ENCODE measurements at regions not wholly inside any gene's neighbourhood (a gene's known extent, or its start where the extent isn't known, plus 50 kb on each side); places are given as distances from the start of the nearest gene placed in this dataset.

DNA sequence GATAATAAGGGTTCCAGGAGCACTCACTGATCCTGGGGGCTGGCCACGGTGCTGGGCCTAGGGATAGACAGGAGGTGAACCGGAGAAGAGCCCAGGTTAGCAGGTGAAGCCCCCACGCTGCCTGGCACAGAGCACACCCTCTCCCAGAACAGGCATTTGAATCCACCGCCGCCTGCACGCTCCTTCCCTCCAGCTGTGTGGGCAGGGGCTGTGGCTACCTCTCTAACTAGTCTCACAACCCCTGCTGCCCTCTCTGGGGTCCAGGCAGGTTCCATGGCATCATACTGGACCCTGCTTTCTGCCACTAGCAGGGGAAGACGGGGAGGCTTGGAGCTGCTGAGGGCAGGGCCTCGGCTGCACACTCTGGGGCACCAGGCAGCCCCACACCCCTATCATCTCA is 358.0 kb downstream of the CTTN start:
- peaks cover 0 to 4% of the 10 kb centered on the region in 2 experiments; a peak in 1 of 4 replicates for H3K4me1 ChIP-seq (ENCODE audit: control insufficient read depth in 1 of 2, insufficient read depth in 2 of 2, low read length in 2 of 2)
- no TSS peak for BruUV-seq (replicated peaks)
- ATAC-seq, result no peak
- no peak overlapping the region for H3K4me2 ChIP-seq (ENCODE audit: low read length)
- POLR2A ChIA-PET, result no interaction called here
- CTCF ChIA-PET, result interaction anchor here (1.3 to 1.7 kb wide), 3 partner anchors 253 to 289 kb away, joined by 5 to 12 read pairs (median 8); no protein-coding TSS in a partner anchor
- H3K27ac ChIP-seq (ENCODE audit: low read depth, low read length), result no peak overlapping the region
- intact Hi-C loops (cut with micrococcal nuclease), result loop anchor here (10.0 kb wide), 1 partner anchor 192 kb away; no protein-coding TSS in a partner anchor
- no peak for TF ChIP-seq JUND (IDR thresholded peaks at IDR 0.05)
- TF ChIP-seq POLR2AphosphoS5 (IDR thresholded peaks at IDR 0.05; ENCODE audit: low read depth, low read length), result no peak
- no peak for TF ChIP-seq POLR2A (IDR thresholded peaks at IDR 0.05; ENCODE audit: borderline replicate concordance, extremely low read depth, insufficient read depth, insufficient read length)
- TF ChIP-seq SIN3A (IDR thresholded peaks at IDR 0.05; ENCODE audit: low read depth), result no peak
- TF ChIP-seq ZNF274 (IDR thresholded peaks at IDR 0.05; ENCODE audit: low read depth, low read length), result no peak
- TF ChIP-seq FOSL1 (IDR thresholded peaks at IDR 0.05; ENCODE audit: low read depth), result no peak
- no peak for TF ChIP-seq ELF1 (IDR thresholded peaks at IDR 0.05; ENCODE audit: borderline replicate concordance, low read depth)
- TF ChIP-seq EGR1 (IDR thresholded peaks at IDR 0.05; ENCODE audit: low read depth), result no peak
- TF ChIP-seq EZH2phosphoT487 (IDR thresholded peaks at IDR 0.05; ENCODE audit: borderline replicate concordance), result no peak
- no peak for TF ChIP-seq ZFX (IDR thresholded peaks at IDR 0.05)
- TF ChIP-seq YY1 (IDR thresholded peaks at IDR 0.05; ENCODE audit: extremely low read depth, insufficient replicate concordance, low read depth, low read length), result no peak
- TF ChIP-seq, protein P1, sequence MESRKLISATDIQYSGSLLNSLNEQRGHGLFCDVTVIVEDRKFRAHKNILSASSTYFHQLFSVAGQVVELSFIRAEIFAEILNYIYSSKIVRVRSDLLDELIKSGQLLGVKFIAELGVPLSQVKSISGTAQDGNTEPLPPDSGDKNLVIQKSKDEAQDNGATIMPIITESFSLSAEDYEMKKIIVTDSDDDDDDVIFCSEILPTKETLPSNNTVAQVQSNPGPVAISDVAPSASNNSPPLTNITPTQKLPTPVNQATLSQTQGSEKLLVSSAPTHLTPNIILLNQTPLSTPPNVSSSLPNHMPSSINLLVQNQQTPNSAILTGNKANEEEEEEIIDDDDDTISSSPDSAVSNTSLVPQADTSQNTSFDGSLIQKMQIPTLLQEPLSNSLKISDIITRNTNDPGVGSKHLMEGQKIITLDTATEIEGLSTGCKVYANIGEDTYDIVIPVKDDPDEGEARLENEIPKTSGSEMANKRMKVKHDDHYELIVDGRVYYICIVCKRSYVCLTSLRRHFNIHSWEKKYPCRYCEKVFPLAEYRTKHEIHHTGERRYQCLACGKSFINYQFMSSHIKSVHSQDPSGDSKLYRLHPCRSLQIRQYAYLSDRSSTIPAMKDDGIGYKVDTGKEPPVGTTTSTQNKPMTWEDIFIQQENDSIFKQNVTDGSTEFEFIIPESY (IDR thresholded peaks at IDR 0.05; ENCODE audit: extremely low read depth, insufficient replicate concordance, low read length), result no peak
- no peak for TF ChIP-seq TCF7L2 (IDR thresholded peaks at IDR 0.05; ENCODE audit: borderline replicate concordance, extremely low read depth, insufficient read depth, insufficient read length)
- no peak for TF ChIP-seq SRF (IDR thresholded peaks at IDR 0.05; ENCODE audit: low read depth)
- TF ChIP-seq CBX3 (IDR thresholded peaks at IDR 0.05; ENCODE audit: low read depth), result no peak
- TF ChIP-seq, protein P2, sequence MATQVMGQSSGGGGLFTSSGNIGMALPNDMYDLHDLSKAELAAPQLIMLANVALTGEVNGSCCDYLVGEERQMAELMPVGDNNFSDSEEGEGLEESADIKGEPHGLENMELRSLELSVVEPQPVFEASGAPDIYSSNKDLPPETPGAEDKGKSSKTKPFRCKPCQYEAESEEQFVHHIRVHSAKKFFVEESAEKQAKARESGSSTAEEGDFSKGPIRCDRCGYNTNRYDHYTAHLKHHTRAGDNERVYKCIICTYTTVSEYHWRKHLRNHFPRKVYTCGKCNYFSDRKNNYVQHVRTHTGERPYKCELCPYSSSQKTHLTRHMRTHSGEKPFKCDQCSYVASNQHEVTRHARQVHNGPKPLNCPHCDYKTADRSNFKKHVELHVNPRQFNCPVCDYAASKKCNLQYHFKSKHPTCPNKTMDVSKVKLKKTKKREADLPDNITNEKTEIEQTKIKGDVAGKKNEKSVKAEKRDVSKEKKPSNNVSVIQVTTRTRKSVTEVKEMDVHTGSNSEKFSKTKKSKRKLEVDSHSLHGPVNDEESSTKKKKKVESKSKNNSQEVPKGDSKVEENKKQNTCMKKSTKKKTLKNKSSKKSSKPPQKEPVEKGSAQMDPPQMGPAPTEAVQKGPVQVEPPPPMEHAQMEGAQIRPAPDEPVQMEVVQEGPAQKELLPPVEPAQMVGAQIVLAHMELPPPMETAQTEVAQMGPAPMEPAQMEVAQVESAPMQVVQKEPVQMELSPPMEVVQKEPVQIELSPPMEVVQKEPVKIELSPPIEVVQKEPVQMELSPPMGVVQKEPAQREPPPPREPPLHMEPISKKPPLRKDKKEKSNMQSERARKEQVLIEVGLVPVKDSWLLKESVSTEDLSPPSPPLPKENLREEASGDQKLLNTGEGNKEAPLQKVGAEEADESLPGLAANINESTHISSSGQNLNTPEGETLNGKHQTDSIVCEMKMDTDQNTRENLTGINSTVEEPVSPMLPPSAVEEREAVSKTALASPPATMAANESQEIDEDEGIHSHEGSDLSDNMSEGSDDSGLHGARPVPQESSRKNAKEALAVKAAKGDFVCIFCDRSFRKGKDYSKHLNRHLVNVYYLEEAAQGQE (IDR thresholded peaks at IDR 0.05; ENCODE audit: low read depth), result no peak
- TF ChIP-seq, protein P3, sequence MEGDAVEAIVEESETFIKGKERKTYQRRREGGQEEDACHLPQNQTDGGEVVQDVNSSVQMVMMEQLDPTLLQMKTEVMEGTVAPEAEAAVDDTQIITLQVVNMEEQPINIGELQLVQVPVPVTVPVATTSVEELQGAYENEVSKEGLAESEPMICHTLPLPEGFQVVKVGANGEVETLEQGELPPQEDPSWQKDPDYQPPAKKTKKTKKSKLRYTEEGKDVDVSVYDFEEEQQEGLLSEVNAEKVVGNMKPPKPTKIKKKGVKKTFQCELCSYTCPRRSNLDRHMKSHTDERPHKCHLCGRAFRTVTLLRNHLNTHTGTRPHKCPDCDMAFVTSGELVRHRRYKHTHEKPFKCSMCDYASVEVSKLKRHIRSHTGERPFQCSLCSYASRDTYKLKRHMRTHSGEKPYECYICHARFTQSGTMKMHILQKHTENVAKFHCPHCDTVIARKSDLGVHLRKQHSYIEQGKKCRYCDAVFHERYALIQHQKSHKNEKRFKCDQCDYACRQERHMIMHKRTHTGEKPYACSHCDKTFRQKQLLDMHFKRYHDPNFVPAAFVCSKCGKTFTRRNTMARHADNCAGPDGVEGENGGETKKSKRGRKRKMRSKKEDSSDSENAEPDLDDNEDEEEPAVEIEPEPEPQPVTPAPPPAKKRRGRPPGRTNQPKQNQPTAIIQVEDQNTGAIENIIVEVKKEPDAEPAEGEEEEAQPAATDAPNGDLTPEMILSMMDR (IDR thresholded peaks at IDR 0.05 in 2 of 3, conservative IDR thresholded peaks at IDR 0.05 in 1 of 3; ENCODE audit: borderline replicate concordance in 1 of 3, insufficient read depth in 1 of 3, low read depth in 2 of 3, low read length in 2 of 3), result no peak
- TF ChIP-seq EZH2 (IDR thresholded peaks at IDR 0.05), result no peak
- no peak for TF ChIP-seq SP1 (IDR thresholded peaks at IDR 0.05; ENCODE audit: low read depth)
- no peak for TF ChIP-seq RAD21 (IDR thresholded peaks at IDR 0.05; ENCODE audit: low read depth)
- H3K9ac ChIP-seq (ENCODE audit: low read length), result no peak overlapping the region
- RAD21 ChIA-PET (ENCODE audit: low non-redundant PET in 1 of 2, low total read pairs in 2 of 2, uncharacterized antibody in 2 of 2, unreplicated experiment in 2 of 2), result no interaction called here
- H3K9me3 ChIP-seq (ENCODE audit: control insufficient read depth in 1 of 2, insufficient read depth in 1 of 2, low read depth in 1 of 2, low read length in 2 of 2), result peaks cover under 1 to 3% of the 10 kb centered on the region in 2 experiments; a peak in 1 of 4 replicates
- no peaks in the 10 kb centered on the region for H3K79me2 ChIP-seq (ENCODE audit: insufficient read depth, low read length)
- H3K36me3 ChIP-seq (ENCODE audit: control insufficient read depth in 1 of 2, insufficient read depth in 2 of 2, low read length in 2 of 2), result no peaks in the 10 kb centered on the region
- no peaks in the 10 kb centered on the region for H4K20me1 ChIP-seq (ENCODE audit: insufficient read depth)
- DNase-seq (ENCODE audit: low read depth, low spot score), result no peak
- no peaks in the 10 kb centered on the region for H3K9me2 ChIP-seq (ENCODE audit: insufficient read depth)
- no peaks in the 10 kb centered on the region for H3K27me3 ChIP-seq (ENCODE audit: insufficient read depth, low read length)
- H2AFZ ChIP-seq (ENCODE audit: low read depth, low read length, poor library complexity, severe bottlenecking), result no peak overlapping the region
- no peak overlapping the region for H3K4me3 ChIP-seq (replicated peaks in 1 of 2; ENCODE audit: low read depth in 1 of 2, low read length in 2 of 2)
